CD4-positive, alpha-beta T cell treated with Interleukin-15 for 4 hours (primary cell): ENCODE measurements at regions not wholly inside any gene's neighbourhood (a gene's known extent, or its start where the extent isn't known, plus 50 kb on each side); places are given as distances from the start of the nearest gene placed in this dataset.
"Not testable (repeated sequence)": the region's sequence is repeated elsewhere in the genome, so short reads cannot be mapped to it uniquely, and the experiment has no call there.

Experiments
- DNase-seq: peaks from one replicate; pipeline ENCODE4 v3.0.0-alpha.2; 2020; ENCODE audit warnings: low spot score

- DNase-seq: no peak
These were observed 85.0 kb upstream of the AK4 start for GRCh38 chr1:65063025-65063424.

- no peak for DNase-seq
These were observed 83.0 kb upstream of the AK4 start for GRCh38 chr1:65064981-65065380.

- no peak for DNase-seq
These were observed 82.2 kb upstream of the AK4 start for GRCh38 chr1:65065524-65066418.

GRCh38 chr1:65066419-65066765, 81.6 kb upstream of the AK4 start:
- DNase-seq: no peak

GRCh38 chr1:65066766-65067490, 81.1 kb upstream of the AK4 start:
- DNase-seq: peak; percentile 78

- peak; percentile 54 for DNase-seq
These were observed 80.4 kb upstream of the AK4 start for GRCh38 chr1:65067491-65068201.

GRCh38 chr1:65068202-65069010, 79.6 kb upstream of the AK4 start:
- DNase-seq: peak; percentile 22

GRCh38 chr1:65069011-65069565, 78.9 kb upstream of the AK4 start:
- DNase-seq: peak; percentile 50

- no peak for DNase-seq
These were observed 75.2 kb upstream of the AK4 start for GRCh38 chr1:65072845-65073244.

GRCh38 chr1:65075123-65075976, 72.7 kb upstream of the AK4 start:
- peak; percentile 82 for DNase-seq

GRCh38 chr1:65077369-65077768, 70.6 kb upstream of the AK4 start:
- no peak for DNase-seq

- DNase-seq: no peak
These were observed 68.1 kb upstream of the AK4 start for GRCh38 chr1:65079941-65080340.

- no peak for DNase-seq
These were observed 65.5 kb upstream of the AK4 start for GRCh38 chr1:65082346-65083040.

- DNase-seq: no peak
These were observed 64.6 kb upstream of the AK4 start for GRCh38 chr1:65083263-65083896.

GRCh38 chr1:65084066-65084465, 63.9 kb upstream of the AK4 start:
- no peak for DNase-seq

GRCh38 chr1:65087519-65087918, 60.5 kb upstream of the AK4 start:
- DNase-seq: not testable (repeated sequence)

- DNase-seq: no peak
These were observed 57.6 kb upstream of the AK4 start for GRCh38 chr1:65090406-65090805.

- DNase-seq: no peak
These were observed 55.3 kb upstream of the AK4 start for GRCh38 chr1:65092691-65093090.

GRCh38 chr1:65097076-65097475, 50.9 kb upstream of the AK4 start:
- no peak for DNase-seq
